Left ventricle myocardium inferior (tissue), 1 donor: ENCODE measurements at regions not wholly inside any gene's neighbourhood (a gene's known extent, or its start where the extent isn't known, plus 50 kb on each side); places are given as distances from the start of the nearest gene placed in this dataset.
A peak's percentile ranks its signal among the peaks of the same experiment; 100 is the strongest.

Source experiments
- DNase-seq: peaks from one replicate; pipeline ENCODE4 v3.0.0-alpha.2; 2020
- H3K27ac ChIP-seq: fragments of 200-600 bp; replicated peaks from 2 replicates; pipeline ENCODE4 v1.8.0; 2021
- H3K27me3 ChIP-seq: fragments of 200-600 bp; 2 replicates; pipeline ENCODE4 v1.8.0; 2021; ENCODE audit warnings: low read depth
- H3K36me3 ChIP-seq: fragments of 200-600 bp; 2 replicates; pipeline ENCODE4 v1.8.0; 2021
- H3K4me1 ChIP-seq: fragments of 200-600 bp; 2 replicates; pipeline ENCODE4 v1.8.0; 2021
- H3K4me3 ChIP-seq: fragments of 200-600 bp; 2 replicates; pipeline ENCODE4 v1.8.0; 2021; ENCODE audit warnings: mild to moderate bottlenecking, moderate library complexity
- H3K9me3 ChIP-seq: fragments of 200-600 bp; replicated peaks from 2 replicates; pipeline ENCODE4 v1.8.0; 2021
- CTCF ChIP-seq: fragments of 200-600 bp; IDR thresholded peaks from 2 replicates; pipeline ENCODE4 v1.8.0; 2021; ENCODE audit warnings: antibody characterized with exemption, mild to moderate bottlenecking, borderline replicate concordance
- intact Hi-C: fragments of 100-400 bp; cut with micrococcal nuclease; formaldehyde crosslinking; loops from one replicate; pipeline ENCODE4 v1.11.0; 2022
- donor health status: DM: no; HTN: yes; CAD: no; lungs with severe emphysema.

GRCh38 chr4:33054656-33055196 is 2334.6 kb downstream of the PCDH7 start:
- no peak for DNase-seq
- H3K27ac ChIP-seq: no peak overlapping the region
- H3K4me1 ChIP-seq: no peaks in the 10 kb centered on the region
- H3K27me3 ChIP-seq: no peaks in the 10 kb centered on the region
- intact Hi-C loops: no loop called here
- H3K4me3 ChIP-seq: no peak overlapping the region
- no peaks in the 10 kb centered on the region for H3K9me3 ChIP-seq
- no peak for TF ChIP-seq CTCF
- H3K36me3 ChIP-seq: no peaks in the 10 kb centered on the region

- no peak for TF ChIP-seq CTCF
- Histone ChIP-seq H3K9me3 (no peaks in the 10 kb centered on the region), H3K27me3 (no peaks in the 10 kb centered on the region), H3K4me3 (no peak overlapping the region), H3K36me3 (no peaks in the 10 kb centered on the region), H3K4me1 (peaks cover 2% of the 10 kb centered on the region), H3K27ac (no peak overlapping the region)
- intact Hi-C loops: no loop called here
- no peak for DNase-seq
Observed at GRCh38 chr4:33057736-33058135, 2337.6 kb downstream of the PCDH7 start.

GRCh38 chr4:33058998-33059397 is 2338.8 kb downstream of the PCDH7 start:
- no peak for TF ChIP-seq CTCF
- no peaks in the 10 kb centered on the region for H3K36me3 ChIP-seq
- H3K9me3 ChIP-seq: no peaks in the 10 kb centered on the region
- no peak overlapping the region for H3K27ac ChIP-seq
- no peak for DNase-seq
- no peak overlapping the region for H3K4me3 ChIP-seq
- intact Hi-C loops: no loop called here
- no peaks in the 10 kb centered on the region for H3K27me3 ChIP-seq
- peaks cover 2% of the 10 kb centered on the region for H3K4me1 ChIP-seq

GRCh38 chr4:33060674-33061542 is 2340.7 kb downstream of the PCDH7 start:
- Histone ChIP-seq H3K36me3 (no peaks in the 10 kb centered on the region), H3K27ac (no peak overlapping the region), H3K9me3 (no peaks in the 10 kb centered on the region), H3K4me3 (no peak overlapping the region), H3K4me1 (peaks cover 2% of the 10 kb centered on the region), H3K27me3 (no peaks in the 10 kb centered on the region)
- no peak for DNase-seq
- intact Hi-C loops: no loop called here
- TF ChIP-seq CTCF: peak; percentile 62

- Histone ChIP-seq H3K27me3 (no peaks in the 10 kb centered on the region), H3K4me1 (peaks cover 2% of the 10 kb centered on the region), H3K27ac (no peak overlapping the region), H3K9me3 (no peaks in the 10 kb centered on the region), H3K36me3 (no peaks in the 10 kb centered on the region), H3K4me3 (no peak overlapping the region)
- intact Hi-C loops: no loop called here
- no peak for DNase-seq
- no peak for TF ChIP-seq CTCF
Observed at GRCh38 chr4:33061727-33062126, 2341.6 kb downstream of the PCDH7 start.
